CD8-positive, alpha-beta memory T cell (primary cell): ENCODE measurements at regions not wholly inside any gene's neighbourhood (a gene's known extent, or its start where the extent isn't known, plus 50 kb on each side); places are given as distances from the start of the nearest gene placed in this dataset.

ENCODE experiments used
- CTCF ChIA-PET: fragments of 350-600 bp; sonication (Branson Sonifier 250); formaldehyde crosslinking; loops from one replicate; lab custom pipeline; 2021; ENCODE audit warnings: antibody characterized with exemption; lab: Charles Lee
- POLR2A ChIA-PET: fragments of 350-600 bp; sonication (Branson Sonifier 250); formaldehyde crosslinking; loops from one replicate; lab custom pipeline; 2021; ENCODE audit warnings: antibody characterized with exemption; lab: Charles Lee
- DNase-seq, 5 donors: peaks; one replicate each; pipeline versions ENCODE4 v3.0.0 to v3.0.0-alpha.2; 2020 to 2022; ENCODE audit warnings: mixed read lengths in 1 of 5
- H3K27ac ChIP-seq: one replicate; pipeline ENCODE4 v1.7.0; 2013; ENCODE audit warnings: low read depth, mild to moderate bottlenecking, low read length, moderate library complexity
- H3K27me3 ChIP-seq: 2 replicates; pipeline ENCODE4 v1.7.0; 2013; ENCODE audit warnings: low read length, mild to moderate bottlenecking; ENCODE audit not compliant: insufficient read depth, poor library complexity, severe bottlenecking
- H3K36me3 ChIP-seq: 2 replicates; pipeline ENCODE4 v1.7.0; 2013; ENCODE audit warnings: mild to moderate bottlenecking, low read length, moderate library complexity; ENCODE audit not compliant: insufficient read depth
- H3K4me1 ChIP-seq: 2 replicates; pipeline ENCODE4 v1.7.0; 2013; ENCODE audit warnings: mild to moderate bottlenecking, low read length, moderate library complexity; ENCODE audit not compliant: insufficient read depth
- H3K4me3 ChIP-seq: 2 replicates; pipeline ENCODE4 v1.7.0; 2013; ENCODE audit warnings: mild to moderate bottlenecking, low read length
- H3K9me3 ChIP-seq: 2 replicates; pipeline ENCODE4 v1.7.0; 2013; ENCODE audit warnings: mild to moderate bottlenecking, low read length
- H3K27ac Mint-ChIP-seq, 8 donors: one replicate each; pipeline ENCODE4 v1.8.0; 2020 to 2021; ENCODE audit warnings: mixed read lengths in 8 of 8, mild to moderate bottlenecking in 6 of 8, inconsistent platforms in 3 of 8, moderate library complexity in 3 of 8
- H3K27me3 Mint-ChIP-seq, 2 donors: one replicate each; pipeline ENCODE4 v1.8.0; 2020 to 2021; ENCODE audit warnings: mixed read lengths in 2 of 2, mild to moderate bottlenecking in 1 of 2, moderate library complexity in 1 of 2
- H3K36me3 Mint-ChIP-seq, 3 donors: one replicate each; pipeline ENCODE4 v1.8.0; 2020 to 2021; ENCODE audit warnings: mixed read lengths in 3 of 3, inconsistent platforms in 1 of 3, mild to moderate bottlenecking in 1 of 3
- H3K4me1 Mint-ChIP-seq, 3 donors: one replicate each; pipeline ENCODE4 v1.8.0; 2020 to 2021; ENCODE audit warnings: mixed read lengths in 3 of 3, inconsistent platforms in 1 of 3, mild to moderate bottlenecking in 1 of 3
- H3K4me3 Mint-ChIP-seq, 7 donors: one replicate each; pipeline ENCODE4 v1.8.0; 2020 to 2021; ENCODE audit warnings: mixed read lengths in 7 of 7, mild to moderate bottlenecking in 6 of 7, moderate library complexity in 4 of 7, inconsistent platforms in 2 of 7
- H3K9me3 Mint-ChIP-seq, 5 donors: one replicate each; pipeline ENCODE4 v1.8.0; 2020 to 2022; ENCODE audit warnings: mixed read lengths in 5 of 5, mild to moderate bottlenecking in 3 of 5, moderate library complexity in 2 of 5, inconsistent platforms in 1 of 5

GRCh38 chrX:38935561-38935960, 134.3 kb downstream of the MID1IP1 start:
- CTCF ChIA-PET, result no interaction called here

DNA sequence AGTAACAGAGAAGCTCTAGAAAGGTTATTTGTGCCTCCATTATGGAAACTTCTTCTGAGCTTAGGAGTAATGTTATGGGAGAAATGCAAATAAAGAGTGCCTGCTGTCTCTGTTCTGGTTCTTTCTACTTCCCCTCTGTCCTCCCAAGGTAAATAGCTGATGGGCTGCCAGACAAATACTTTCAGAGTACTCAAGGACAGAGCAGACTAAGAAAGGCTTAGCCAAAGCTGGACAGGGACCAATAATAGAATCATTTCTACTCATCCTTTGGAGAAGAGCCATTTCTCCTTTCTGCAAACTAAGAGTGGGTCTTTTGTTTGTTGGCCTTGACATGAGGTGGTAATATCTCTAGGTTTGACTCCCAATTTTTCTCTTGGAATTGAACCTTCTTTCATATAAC, 136.1 kb downstream of the MID1IP1 start:
- Mint-ChIP-seq H3K4me1 (no peaks in the 10 kb centered on the region), H3K9me3 (peaks cover 0 to 7% (median 0%) of the 10 kb centered on the region in 5 donors), H3K27me3 (peaks cover 0 to 1% of the 10 kb centered on the region in 2 donors), H3K27ac (no peak overlapping the region), H3K4me3 (no peak overlapping the region), H3K36me3 (peaks cover 0 to 13% (median 0%) of the 10 kb centered on the region in 3 donors)
- ChIA-PET CTCF (no interaction called here), POLR2A (no interaction called here)
- Histone ChIP-seq H3K4me1 (no peaks in the 10 kb centered on the region), H3K9me3 (no peaks in the 10 kb centered on the region), H3K27ac (no peak overlapping the region), H3K27me3 (no peaks in the 10 kb centered on the region), H3K36me3 (no peaks in the 10 kb centered on the region), H3K4me3 (no peak overlapping the region)
- no peak for DNase-seq

More at GRCh38 chrX:38935561-38935960, 134.3 kb downstream of the MID1IP1 start:
- Mint-ChIP-seq H3K4me3 (no peak overlapping the region), H3K27ac (no peak overlapping the region), H3K27me3 (peaks cover 0 to 1% of the 10 kb centered on the region in 2 donors), H3K36me3 (peaks cover 0 to 1% (median 0%) of the 10 kb centered on the region in 3 donors), H3K9me3 (no peaks in the 10 kb centered on the region), H3K4me1 (no peaks in the 10 kb centered on the region)
- Histone ChIP-seq H3K4me1 (no peaks in the 10 kb centered on the region), H3K36me3 (no peaks in the 10 kb centered on the region), H3K4me3 (no peak overlapping the region), H3K9me3 (no peaks in the 10 kb centered on the region), H3K27me3 (no peaks in the 10 kb centered on the region), H3K27ac (no peak overlapping the region)
- DNase-seq, result no peak
- POLR2A ChIA-PET, result no interaction called here

DNA sequence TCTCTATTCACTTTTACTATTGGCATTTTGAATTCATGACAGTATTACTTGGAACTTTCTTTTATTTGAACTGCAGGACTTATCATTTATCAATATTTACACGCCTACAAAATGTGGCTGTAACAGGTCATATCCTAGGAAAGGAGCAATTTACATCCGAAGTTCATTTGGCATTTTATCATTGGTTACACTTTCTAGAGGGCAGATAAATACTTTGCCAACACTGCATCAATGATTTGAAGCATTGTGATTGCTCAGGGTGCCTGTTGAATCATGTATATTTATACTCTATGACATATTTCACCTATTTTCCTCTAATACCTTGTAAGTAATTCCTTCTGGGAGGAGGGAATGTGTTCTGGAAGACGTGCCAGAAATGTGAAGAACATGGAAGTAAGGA, 136.7 kb downstream of the MID1IP1 start:
- H3K27ac Mint-ChIP-seq, result no peak overlapping the region
- peaks cover 0 to 13% (median 0%) of the 10 kb centered on the region in 3 donors for H3K36me3 Mint-ChIP-seq
- Histone ChIP-seq H3K36me3 (no peaks in the 10 kb centered on the region), H3K27ac (no peak overlapping the region), H3K4me1 (no peaks in the 10 kb centered on the region), H3K4me3 (no peak overlapping the region), H3K27me3 (no peaks in the 10 kb centered on the region), H3K9me3 (no peaks in the 10 kb centered on the region)
- CTCF ChIA-PET, result no interaction called here
- H3K4me3 Mint-ChIP-seq, result no peak overlapping the region
- H3K27me3 Mint-ChIP-seq, result peaks cover 0 to 1% of the 10 kb centered on the region in 2 donors
- no peak for DNase-seq
- POLR2A ChIA-PET, result no interaction called here
- H3K4me1 Mint-ChIP-seq, result no peaks in the 10 kb centered on the region
- peaks cover 0 to 7% (median 0%) of the 10 kb centered on the region in 5 donors for H3K9me3 Mint-ChIP-seq

DNA sequence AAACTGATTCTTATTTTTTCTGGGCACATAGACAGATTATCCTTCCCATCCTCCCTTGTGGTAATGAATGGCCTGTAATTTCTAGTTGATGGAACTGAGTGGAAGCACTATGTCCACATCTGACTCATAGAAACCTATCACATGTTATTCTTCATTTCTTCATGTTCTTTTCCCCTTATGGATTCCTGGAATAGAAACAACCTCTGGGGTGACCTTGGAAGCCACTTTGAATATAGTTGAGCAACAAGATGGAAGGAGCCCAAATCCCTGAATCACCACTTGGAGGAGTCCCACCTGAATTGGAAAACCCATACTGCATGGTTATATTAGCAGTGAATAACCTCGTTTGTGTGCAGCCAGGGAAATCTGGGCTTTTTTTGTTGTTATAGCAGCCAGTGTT, 137.8 kb downstream of the MID1IP1 start:
- Mint-ChIP-seq H3K27me3 (peaks cover 0 to 1% of the 10 kb centered on the region in 2 donors), H3K36me3 (peaks cover 0 to 13% (median 0%) of the 10 kb centered on the region in 3 donors), H3K27ac (no peak overlapping the region), H3K9me3 (peaks cover 0 to 7% (median 0%) of the 10 kb centered on the region in 5 donors), H3K4me3 (no peak overlapping the region), H3K4me1 (no peaks in the 10 kb centered on the region)
- ChIA-PET CTCF (no interaction called here), POLR2A (no interaction called here)
- Histone ChIP-seq H3K36me3 (no peaks in the 10 kb centered on the region), H3K9me3 (no peaks in the 10 kb centered on the region), H3K27ac (no peak overlapping the region), H3K4me3 (no peak overlapping the region), H3K27me3 (no peaks in the 10 kb centered on the region), H3K4me1 (no peaks in the 10 kb centered on the region)
- DNase-seq, result no peak

GRCh38 chrX:38940547-38940946, 139.3 kb downstream of the MID1IP1 start:
- Histone ChIP-seq H3K27ac (no peak overlapping the region), H3K4me3 (no peak overlapping the region), H3K36me3 (no peaks in the 10 kb centered on the region), H3K27me3 (no peaks in the 10 kb centered on the region), H3K9me3 (no peaks in the 10 kb centered on the region), H3K4me1 (no peaks in the 10 kb centered on the region)
- Mint-ChIP-seq H3K9me3 (peaks cover 0 to 7% (median 3%) of the 10 kb centered on the region in 5 donors), H3K4me1 (no peaks in the 10 kb centered on the region), H3K27me3 (peaks cover 0 to 1% of the 10 kb centered on the region in 2 donors), H3K4me3 (no peak overlapping the region), H3K36me3 (peaks cover 0 to 13% (median 0%) of the 10 kb centered on the region in 3 donors), H3K27ac (no peak overlapping the region)
- CTCF ChIA-PET, result no interaction called here
- POLR2A ChIA-PET, result interaction anchor here (0.6 kb wide), 1 partner anchor 84 kb away, joined by 3 read pairs; no protein-coding TSS in a partner anchor
- no peak for DNase-seq

DNA sequence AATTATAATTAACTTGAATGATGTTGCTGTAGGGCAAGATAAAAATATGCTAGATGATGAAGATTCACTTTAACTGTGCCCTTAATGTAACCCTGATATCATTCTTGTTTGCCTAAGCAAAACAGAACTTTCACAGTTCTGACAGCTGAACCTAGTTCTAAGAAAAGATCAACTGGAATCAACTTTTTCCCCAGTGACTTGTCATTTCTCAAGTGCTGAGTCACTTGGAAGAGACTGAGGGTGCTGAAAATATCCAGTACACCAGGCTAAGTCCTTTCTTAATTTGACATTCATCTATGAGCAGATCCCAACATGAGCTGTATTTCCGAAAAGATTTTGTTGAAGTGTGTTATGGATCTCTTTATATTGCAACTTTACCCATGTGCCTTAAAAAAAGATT, 140.4 kb downstream of the MID1IP1 start:
- no peak for DNase-seq
- Histone ChIP-seq H3K9me3 (no peaks in the 10 kb centered on the region), H3K4me3 (no peak overlapping the region), H3K36me3 (no peaks in the 10 kb centered on the region), H3K4me1 (no peaks in the 10 kb centered on the region), H3K27me3 (no peaks in the 10 kb centered on the region), H3K27ac (no peak overlapping the region)
- Mint-ChIP-seq H3K4me1 (no peaks in the 10 kb centered on the region), H3K9me3 (peaks cover 0 to 7% (median 3%) of the 10 kb centered on the region in 5 donors), H3K27me3 (peaks cover 0 to 1% of the 10 kb centered on the region in 2 donors), H3K4me3 (no peak overlapping the region), H3K36me3 (peaks cover 0 to 13% (median 0%) of the 10 kb centered on the region in 3 donors), H3K27ac (no peak overlapping the region)
- CTCF ChIA-PET, result no interaction called here
- POLR2A ChIA-PET, result no interaction called here

DNA sequence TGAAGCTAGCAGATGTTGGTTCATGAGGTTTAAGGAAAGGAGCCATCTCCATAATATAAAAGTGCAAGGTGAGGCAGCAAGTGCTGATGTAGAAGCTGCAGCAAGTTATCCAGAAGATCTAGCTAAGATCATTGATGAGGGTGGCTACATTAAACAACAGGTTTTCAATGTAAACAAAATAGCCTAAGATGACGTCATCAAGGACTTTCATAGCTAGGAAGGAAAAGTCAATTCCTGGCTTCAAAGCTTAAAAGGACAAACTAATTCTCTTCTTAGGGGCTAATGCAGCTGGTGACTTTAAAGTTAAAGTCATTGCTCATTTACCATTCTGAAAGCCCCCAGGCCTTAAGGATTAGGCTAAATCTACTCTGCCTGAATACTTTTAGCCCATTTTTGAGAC, 141.9 kb downstream of the MID1IP1 start:
- no peaks in the 10 kb centered on the region for H3K9me3 ChIP-seq
- Mint-ChIP-seq H3K36me3 (peaks cover 0 to 13% (median 0%) of the 10 kb centered on the region in 3 donors), H3K4me3 (no peak overlapping the region), H3K27ac (no peak overlapping the region), H3K27me3 (no peaks in the 10 kb centered on the region), H3K4me1 (no peaks in the 10 kb centered on the region), H3K9me3 (peaks cover 0 to 8% (median 3%) of the 10 kb centered on the region in 5 donors)
- H3K36me3 ChIP-seq, result no peaks in the 10 kb centered on the region
- POLR2A ChIA-PET, result no interaction called here
- no peak overlapping the region for H3K4me3 ChIP-seq
- H3K4me1 ChIP-seq, result no peaks in the 10 kb centered on the region
- no peak overlapping the region for H3K27ac ChIP-seq
- no peak for DNase-seq
- no peaks in the 10 kb centered on the region for H3K27me3 ChIP-seq
- CTCF ChIA-PET, result no interaction called here

GRCh38 chrX:38948046-38948445, 146.8 kb downstream of the MID1IP1 start:
- H3K27me3 Mint-ChIP-seq, result peaks cover 0 to 4% of the 10 kb centered on the region in 2 donors
- ChIA-PET CTCF (no interaction called here), POLR2A (no interaction called here)
- no peak overlapping the region for H3K27ac ChIP-seq
- no peak overlapping the region for H3K4me3 Mint-ChIP-seq
- DNase-seq, result no peak
- peaks cover 0 to 4% (median 2%) of the 10 kb centered on the region in 5 donors for H3K9me3 Mint-ChIP-seq
- H3K36me3 Mint-ChIP-seq, result no peaks in the 10 kb centered on the region
- no peaks in the 10 kb centered on the region for H3K4me1 Mint-ChIP-seq
- H3K9me3 ChIP-seq, result no peaks in the 10 kb centered on the region
- no peaks in the 10 kb centered on the region for H3K36me3 ChIP-seq
- H3K4me3 ChIP-seq, result no peak overlapping the region
- H3K27ac Mint-ChIP-seq, result no peak overlapping the region
- no peaks in the 10 kb centered on the region for H3K27me3 ChIP-seq
- no peaks in the 10 kb centered on the region for H3K4me1 ChIP-seq
